ENCODE measurements at regions not wholly inside any gene's neighbourhood (a gene's known extent, or its start where the extent isn't known, plus 50 kb on each side); places are given as distances from the start of the nearest gene placed in this dataset.

DNA sequence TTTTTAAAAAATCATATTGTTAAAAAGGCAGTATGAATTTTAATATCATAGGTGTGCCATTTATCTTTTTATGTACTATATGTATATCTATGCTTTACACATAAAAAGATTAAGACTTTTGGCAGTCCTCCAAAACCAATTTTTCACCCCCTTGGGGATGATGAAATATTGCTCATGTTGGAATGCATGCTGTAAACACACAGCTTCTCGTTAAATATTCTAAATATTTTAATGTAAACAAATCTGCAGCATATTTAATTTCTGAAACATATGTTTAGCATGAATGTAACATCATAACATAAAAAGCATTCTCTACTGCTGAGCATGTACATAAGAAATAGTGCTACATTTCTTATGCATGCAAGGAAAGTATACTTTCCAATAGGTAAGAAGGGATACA lies 484.3 kb upstream of the LRATD1 start:
- TF ChIP-seq NFIC (IDR thresholded peaks at IDR 0.05) = no peak
- TF ChIP-seq TEAD4 (IDR thresholded peaks at IDR 0.05) = no peak
- TF ChIP-seq CEBPB (IDR thresholded peaks at IDR 0.05) = no peak
- TF ChIP-seq TCF12 (IDR thresholded peaks at IDR 0.05; ENCODE audit: low read depth) = no peak
- no peak for TF ChIP-seq EGR1 (IDR thresholded peaks at IDR 0.05)
- TF ChIP-seq MAX (IDR thresholded peaks at IDR 0.05) = no peak
- no peak for TF ChIP-seq TAF1 (IDR thresholded peaks at IDR 0.05; ENCODE audit: low read depth)

DNA sequence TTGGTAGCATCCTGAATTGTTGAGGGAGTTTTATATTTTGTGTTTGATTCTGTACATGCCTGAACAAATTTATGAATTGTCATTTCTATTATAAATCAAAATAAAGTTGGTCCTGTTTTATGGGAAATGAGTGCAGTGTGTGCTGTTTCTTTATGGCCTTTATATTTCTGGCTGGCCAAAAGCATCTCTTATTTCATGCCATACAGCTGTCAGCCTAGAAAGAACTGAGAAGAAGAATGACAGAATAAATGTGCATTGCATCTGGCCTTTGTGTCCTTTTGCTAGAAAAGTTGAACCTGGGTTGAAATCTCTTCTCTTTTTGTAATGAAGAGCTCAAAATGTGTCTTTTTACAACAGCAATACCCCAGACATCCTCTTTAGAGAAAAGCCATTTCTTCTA lies 474.7 kb upstream of the LRATD1 start:
- TF ChIP-seq FOXM1 (IDR thresholded peaks at IDR 0.05; ENCODE audit: borderline replicate concordance, low read depth) = no peak
- TF ChIP-seq CEBPB (IDR thresholded peaks at IDR 0.05) = no peak
- TF ChIP-seq EGR1 (IDR thresholded peaks at IDR 0.05) = no peak
- TF ChIP-seq TCF12 (IDR thresholded peaks at IDR 0.05; ENCODE audit: low read depth) = no peak
- TF ChIP-seq USF1 (IDR thresholded peaks at IDR 0.05) = no peak

GRCh38 chr2:14180333-14180732 lies 452.2 kb upstream of the LRATD1 start:
- no peak for TF ChIP-seq FOXM1 (IDR thresholded peaks at IDR 0.05; ENCODE audit: borderline replicate concordance, low read depth)
- TF ChIP-seq EP300 (IDR thresholded peaks at IDR 0.05; ENCODE audit: borderline replicate concordance) = no peak
- TF ChIP-seq NFIC (IDR thresholded peaks at IDR 0.05) = no peak
- no peak for TF ChIP-seq ZBTB7A (IDR thresholded peaks at IDR 0.05; ENCODE audit: low read depth)
- no peak for TF ChIP-seq YY1 (IDR thresholded peaks at IDR 0.05; ENCODE audit: low read depth)
- TF ChIP-seq, protein P1, sequence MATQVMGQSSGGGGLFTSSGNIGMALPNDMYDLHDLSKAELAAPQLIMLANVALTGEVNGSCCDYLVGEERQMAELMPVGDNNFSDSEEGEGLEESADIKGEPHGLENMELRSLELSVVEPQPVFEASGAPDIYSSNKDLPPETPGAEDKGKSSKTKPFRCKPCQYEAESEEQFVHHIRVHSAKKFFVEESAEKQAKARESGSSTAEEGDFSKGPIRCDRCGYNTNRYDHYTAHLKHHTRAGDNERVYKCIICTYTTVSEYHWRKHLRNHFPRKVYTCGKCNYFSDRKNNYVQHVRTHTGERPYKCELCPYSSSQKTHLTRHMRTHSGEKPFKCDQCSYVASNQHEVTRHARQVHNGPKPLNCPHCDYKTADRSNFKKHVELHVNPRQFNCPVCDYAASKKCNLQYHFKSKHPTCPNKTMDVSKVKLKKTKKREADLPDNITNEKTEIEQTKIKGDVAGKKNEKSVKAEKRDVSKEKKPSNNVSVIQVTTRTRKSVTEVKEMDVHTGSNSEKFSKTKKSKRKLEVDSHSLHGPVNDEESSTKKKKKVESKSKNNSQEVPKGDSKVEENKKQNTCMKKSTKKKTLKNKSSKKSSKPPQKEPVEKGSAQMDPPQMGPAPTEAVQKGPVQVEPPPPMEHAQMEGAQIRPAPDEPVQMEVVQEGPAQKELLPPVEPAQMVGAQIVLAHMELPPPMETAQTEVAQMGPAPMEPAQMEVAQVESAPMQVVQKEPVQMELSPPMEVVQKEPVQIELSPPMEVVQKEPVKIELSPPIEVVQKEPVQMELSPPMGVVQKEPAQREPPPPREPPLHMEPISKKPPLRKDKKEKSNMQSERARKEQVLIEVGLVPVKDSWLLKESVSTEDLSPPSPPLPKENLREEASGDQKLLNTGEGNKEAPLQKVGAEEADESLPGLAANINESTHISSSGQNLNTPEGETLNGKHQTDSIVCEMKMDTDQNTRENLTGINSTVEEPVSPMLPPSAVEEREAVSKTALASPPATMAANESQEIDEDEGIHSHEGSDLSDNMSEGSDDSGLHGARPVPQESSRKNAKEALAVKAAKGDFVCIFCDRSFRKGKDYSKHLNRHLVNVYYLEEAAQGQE (IDR thresholded peaks at IDR 0.05; ENCODE audit: low read depth) = no peak
- TF ChIP-seq MAX (IDR thresholded peaks at IDR 0.05) = no peak
- no peak for TF ChIP-seq TEAD4 (IDR thresholded peaks at IDR 0.05)
- TF ChIP-seq USF1 (IDR thresholded peaks at IDR 0.05) = no peak
- TF ChIP-seq CREB1 (IDR thresholded peaks at IDR 0.05; ENCODE audit: low read depth) = no peak
- TF ChIP-seq TAF1 (IDR thresholded peaks at IDR 0.05; ENCODE audit: low read depth) = no peak
- no peak for TF ChIP-seq EGR1 (IDR thresholded peaks at IDR 0.05)
- TF ChIP-seq RAD21 (IDR thresholded peaks at IDR 0.05; ENCODE audit: low read depth) = no peak

DNA sequence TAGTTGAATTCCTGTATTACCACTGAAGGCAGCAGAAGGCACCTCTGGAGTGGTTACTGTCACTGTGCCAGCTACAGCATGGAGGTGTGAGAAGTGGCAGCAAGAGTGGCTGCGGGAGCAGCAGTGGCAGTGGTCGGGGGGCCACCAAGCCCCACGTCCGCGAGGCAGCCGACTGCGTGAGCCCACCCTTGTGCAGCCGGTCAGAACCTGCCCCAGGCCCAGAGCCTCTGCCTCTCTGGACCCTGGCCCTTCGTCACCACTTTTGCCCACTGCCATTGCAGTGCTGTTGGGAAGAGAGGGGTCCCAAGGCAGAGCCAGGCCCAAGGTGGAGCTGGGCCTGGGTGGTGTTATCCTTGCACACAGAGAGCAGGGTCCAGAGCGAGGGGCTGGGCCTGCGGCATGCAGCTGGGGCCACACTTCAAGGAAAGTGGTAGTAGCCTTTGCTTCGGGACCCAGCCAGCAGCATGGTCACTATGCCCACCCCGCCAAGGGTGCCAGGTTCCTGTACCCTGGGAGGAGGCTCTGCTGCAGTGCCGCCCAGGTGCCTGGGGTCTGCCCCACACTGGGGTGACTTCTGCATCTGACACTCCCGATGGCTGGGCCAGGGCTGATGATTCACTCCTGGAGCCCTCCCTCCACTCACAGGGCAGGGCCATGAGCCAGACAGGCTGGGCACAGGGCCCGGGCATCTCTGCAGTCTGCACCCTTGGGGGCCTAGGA lies 450.1 kb upstream of the LRATD1 start:
- no peak for TF ChIP-seq YY1 (IDR thresholded peaks at IDR 0.05; ENCODE audit: low read depth)
- TF ChIP-seq EGR1 (IDR thresholded peaks at IDR 0.05) = no peak
- no peak for TF ChIP-seq MAX (IDR thresholded peaks at IDR 0.05)
- no peak for TF ChIP-seq EP300 (IDR thresholded peaks at IDR 0.05; ENCODE audit: borderline replicate concordance)
- TF ChIP-seq, protein P1 (IDR thresholded peaks at IDR 0.05; ENCODE audit: low read depth) = no peak
- no peak for TF ChIP-seq USF1 (IDR thresholded peaks at IDR 0.05)
- TF ChIP-seq RAD21 (IDR thresholded peaks at IDR 0.05; ENCODE audit: low read depth) = no peak
- TF ChIP-seq TAF1 (IDR thresholded peaks at IDR 0.05; ENCODE audit: low read depth) = no peak
- no peak for TF ChIP-seq TCF12 (IDR thresholded peaks at IDR 0.05; ENCODE audit: low read depth)
- TF ChIP-seq TEAD4 (IDR thresholded peaks at IDR 0.05) = no peak
- TF ChIP-seq NFIC (IDR thresholded peaks at IDR 0.05) = no peak
- TF ChIP-seq CEBPB (IDR thresholded peaks at IDR 0.05) = no peak
- TF ChIP-seq CREB1 (IDR thresholded peaks at IDR 0.05; ENCODE audit: low read depth) = no peak
- TF ChIP-seq FOXM1 (IDR thresholded peaks at IDR 0.05; ENCODE audit: borderline replicate concordance, low read depth) = no peak
- no peak for TF ChIP-seq ZBTB7A (IDR thresholded peaks at IDR 0.05; ENCODE audit: low read depth)

- TF ChIP-seq ZBTB7A (IDR thresholded peaks at IDR 0.05; ENCODE audit: low read depth) (no peak), USF1 (IDR thresholded peaks at IDR 0.05) (no peak), FOXM1 (IDR thresholded peaks at IDR 0.05; ENCODE audit: borderline replicate concordance, low read depth) (no peak), CEBPB (IDR thresholded peaks at IDR 0.05) (no peak), TAF1 (IDR thresholded peaks at IDR 0.05; ENCODE audit: low read depth) (no peak), EGR1 (IDR thresholded peaks at IDR 0.05) (no peak), NFIC (IDR thresholded peaks at IDR 0.05) (no peak), MAX (IDR thresholded peaks at IDR 0.05) (no peak)
- TF ChIP-seq, protein P1 (IDR thresholded peaks at IDR 0.05; ENCODE audit: low read depth) = no peak
Measured at GRCh38 chr2:14185906-14186305, 446.6 kb upstream of the LRATD1 start.

All from Ishikawa (cell line).